ENCODE measurements at regions not wholly inside any gene's neighbourhood (a gene's known extent, or its start where the extent isn't known, plus 50 kb on each side); places are given as distances from the start of the nearest gene placed in this dataset.

GRCh38 chr13:106640515-106640914, 72.6 kb upstream of the ARGLU1 start:
- Histone ChIP-seq H3K4me2 (ENCODE audit: low read length) (no peak overlapping the region), H3F3A (ENCODE audit: low read length, unreplicated experiment) (no peaks in the 10 kb centered on the region), H3K4me1 (ENCODE audit: insufficient read depth, low read length) (no peaks in the 10 kb centered on the region), H3K9ac (ENCODE audit: low read length) (no peak overlapping the region), H3K9me2 (replicated peaks; ENCODE audit: low read length) (no peaks in the 10 kb centered on the region), H3K79me2 (ENCODE audit: low read length) (no peaks in the 10 kb centered on the region), H3K27me3 (ENCODE audit: low read length) (peaks cover 76% of the 10 kb centered on the region), H3K4me3 (ENCODE audit: low read length) (no peak overlapping the region), H2AFZ (ENCODE audit: low read length) (no peak overlapping the region), H3K27ac (ENCODE audit: low read length) (no peak overlapping the region), H4K20me1 (ENCODE audit: low read length) (no peaks in the 10 kb centered on the region), H3K9me3 (ENCODE audit: low read length) (no peaks in the 10 kb centered on the region), H3K36me3 (ENCODE audit: low read depth, low read length) (no peaks in the 10 kb centered on the region)
- POLR2A ChIA-PET (ENCODE audit: unreplicated experiment): no interaction called here
- DNase-seq: no peak
- intact Hi-C loops (cut with micrococcal nuclease): no loop called here
- BruUV-seq (replicated peaks): no TSS peak
- no peak for ATAC-seq
- CTCF ChIA-PET: interaction anchor here (0.5 kb wide), 1 partner anchor 259 kb away, joined by 3 read pairs; no protein-coding TSS in a partner anchor
- TF ChIP-seq EZH2phosphoT487 (IDR thresholded peaks at IDR 0.05; ENCODE audit: borderline replicate concordance, low read length) (no peak), CTCF (conservative IDR thresholded peaks at IDR 0.05; ENCODE audit: low read depth, low read length) (no peak), EZH2 (IDR thresholded peaks at IDR 0.05; ENCODE audit: low read length, unreplicated experiment) (no peak)

- H3K79me2 ChIP-seq (ENCODE audit: low read length): no peaks in the 10 kb centered on the region
- H3K27me3 ChIP-seq (ENCODE audit: low read length): peaks cover 79% of the 10 kb centered on the region
- H3K4me3 ChIP-seq (ENCODE audit: low read length): no peak overlapping the region
- intact Hi-C loops (cut with micrococcal nuclease): no loop called here
- BruUV-seq (replicated peaks): no TSS peak
- DNase-seq (no peak), ATAC-seq (no peak)
- no peaks in the 10 kb centered on the region for H3K9me2 ChIP-seq (replicated peaks; ENCODE audit: low read length)
- H2AFZ ChIP-seq (ENCODE audit: low read length): no peak overlapping the region
- H3K4me2 ChIP-seq (ENCODE audit: low read length): no peak overlapping the region
- no peaks in the 10 kb centered on the region for H3K36me3 ChIP-seq (ENCODE audit: low read depth, low read length)
- ChIA-PET CTCF (no interaction called here), POLR2A (ENCODE audit: unreplicated experiment) (no interaction called here)
- H3K9ac ChIP-seq (ENCODE audit: low read length): no peak overlapping the region
- no peaks in the 10 kb centered on the region for H3F3A ChIP-seq (ENCODE audit: low read length, unreplicated experiment)
- H3K4me1 ChIP-seq (ENCODE audit: insufficient read depth, low read length): no peaks in the 10 kb centered on the region
- TF ChIP-seq EZH2phosphoT487 (IDR thresholded peaks at IDR 0.05; ENCODE audit: borderline replicate concordance, low read length): no peak
- no peak overlapping the region for H3K27ac ChIP-seq (ENCODE audit: low read length)
- no peaks in the 10 kb centered on the region for H3K9me3 ChIP-seq (ENCODE audit: low read length)
- no peaks in the 10 kb centered on the region for H4K20me1 ChIP-seq (ENCODE audit: low read length)
Observed at GRCh38 chr13:106637519-106637918, 69.6 kb upstream of the ARGLU1 start.

- H3K79me2 ChIP-seq (ENCODE audit: low read length): no peaks in the 10 kb centered on the region
- intact Hi-C loops (cut with micrococcal nuclease): no loop called here
- H3K4me3 ChIP-seq (ENCODE audit: low read length): no peak overlapping the region
- peaks cover 83% of the 10 kb centered on the region for H3K27me3 ChIP-seq (ENCODE audit: low read length)
- BruUV-seq (replicated peaks): no TSS peak
- H3K36me3 ChIP-seq (ENCODE audit: low read depth, low read length): no peaks in the 10 kb centered on the region
- ChIA-PET POLR2A (ENCODE audit: unreplicated experiment) (no interaction called here), CTCF (no interaction called here)
- H3K9me3 ChIP-seq (ENCODE audit: low read length): no peaks in the 10 kb centered on the region
- no peak overlapping the region for H2AFZ ChIP-seq (ENCODE audit: low read length)
- no peak overlapping the region for H3K27ac ChIP-seq (ENCODE audit: low read length)
- no peaks in the 10 kb centered on the region for H3F3A ChIP-seq (ENCODE audit: low read length, unreplicated experiment)
- no peaks in the 10 kb centered on the region for H3K9me2 ChIP-seq (replicated peaks; ENCODE audit: low read length)
- no peaks in the 10 kb centered on the region for H3K4me1 ChIP-seq (ENCODE audit: insufficient read depth, low read length)
- TF ChIP-seq CTCF (conservative IDR thresholded peaks at IDR 0.05; ENCODE audit: low read depth, low read length) (no peak), EZH2 (IDR thresholded peaks at IDR 0.05; ENCODE audit: low read length, unreplicated experiment) (no peak), EZH2phosphoT487 (IDR thresholded peaks at IDR 0.05; ENCODE audit: borderline replicate concordance, low read length) (no peak)
- no peak overlapping the region for H3K4me2 ChIP-seq (ENCODE audit: low read length)
- H3K9ac ChIP-seq (ENCODE audit: low read length): no peak overlapping the region
- H4K20me1 ChIP-seq (ENCODE audit: low read length): no peaks in the 10 kb centered on the region
- DNase-seq (no peak), ATAC-seq (no peak)
Observed at GRCh38 chr13:106636492-106636891, 68.6 kb upstream of the ARGLU1 start.

Data from PC-3 (cell line).